Stimulated activated naive CD8-positive, alpha-beta T cell treated with anti-CD3 and anti-CD28 coated beads, Interleukin-15, Interleukin-2, amounts not matched to agents 100 U/mL and 50 U/mL, for 24 hours (primary cell): ENCODE measurements at regions not wholly inside any gene's neighbourhood (a gene's known extent, or its start where the extent isn't known, plus 50 kb on each side); places are given as distances from the start of the nearest gene placed in this dataset.
"Not testable (repeated sequence)": the region's sequence is repeated elsewhere in the genome, so short reads cannot be mapped to it uniquely, and the experiment has no call there.

Experiments used
- ATAC-seq: fragments of 150-1000 bp; cut with Tn5 transposase; one replicate; pipeline ENCODE4 v1.10.0; 2021
- DNase-seq: peaks from one replicate; pipeline ENCODE4 v3.0.0; 2021

DNA sequence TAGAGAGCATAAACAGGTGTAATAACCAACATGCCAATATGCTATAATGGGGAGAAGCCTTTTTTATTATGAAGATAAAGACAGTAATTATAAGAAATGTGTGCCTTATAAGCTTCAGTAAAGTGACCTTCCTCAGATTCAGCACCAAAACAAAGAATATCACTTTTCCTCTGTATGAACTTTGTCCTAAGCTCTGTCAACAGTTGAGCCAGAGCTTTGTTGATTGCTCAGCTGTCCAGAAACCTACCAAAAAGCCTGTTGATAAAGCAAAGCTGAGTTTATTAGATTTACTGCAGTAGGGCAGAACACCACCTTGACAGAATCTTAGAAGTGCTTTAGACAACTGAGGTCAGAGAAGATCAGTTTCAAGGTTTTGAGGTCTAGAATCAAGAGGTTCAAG is 635.3 kb downstream of the EDEM1 start:
- ATAC-seq (no peak), DNase-seq (no peak)

DNA sequence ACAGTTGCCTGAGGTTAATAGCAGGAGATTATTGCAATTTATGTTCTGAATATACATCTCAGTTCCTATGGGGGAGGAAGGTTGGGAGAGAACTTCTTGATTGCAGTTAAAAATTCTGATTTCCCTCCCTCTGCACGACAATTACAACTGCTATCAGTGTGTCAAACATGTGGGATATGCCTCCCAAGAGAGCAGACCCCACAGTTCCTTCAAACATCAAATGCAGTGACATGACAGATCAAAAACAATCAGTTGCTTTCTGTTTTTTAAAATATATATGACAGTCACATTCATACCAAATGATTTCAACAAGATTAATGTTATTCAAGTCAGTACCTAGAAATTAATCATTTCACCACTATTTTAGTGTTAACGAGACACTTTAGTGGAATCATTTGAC is 639.0 kb downstream of the EDEM1 start:
- no peak for DNase-seq
- no peak for ATAC-seq

DNA sequence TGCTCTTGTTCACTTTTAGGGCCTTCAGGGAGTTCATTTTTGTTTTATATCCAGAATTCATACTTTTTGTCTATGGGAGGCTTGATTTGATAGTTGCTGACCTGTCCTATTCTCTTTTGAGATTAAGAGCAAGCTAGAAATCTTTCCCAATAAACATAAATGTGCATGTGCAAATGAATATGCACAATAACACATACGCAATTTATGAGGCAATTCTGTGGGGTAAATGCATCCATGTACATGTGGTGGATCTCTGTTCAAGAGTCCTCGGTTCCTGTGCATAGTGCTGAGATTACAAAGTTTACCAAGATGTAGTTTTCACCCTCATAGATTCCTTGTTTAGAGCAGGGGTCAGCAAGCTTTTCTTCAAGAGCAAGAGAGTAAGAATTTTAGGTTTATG is 640.7 kb downstream of the EDEM1 start:
- ATAC-seq: no peak
- no peak for DNase-seq

DNA sequence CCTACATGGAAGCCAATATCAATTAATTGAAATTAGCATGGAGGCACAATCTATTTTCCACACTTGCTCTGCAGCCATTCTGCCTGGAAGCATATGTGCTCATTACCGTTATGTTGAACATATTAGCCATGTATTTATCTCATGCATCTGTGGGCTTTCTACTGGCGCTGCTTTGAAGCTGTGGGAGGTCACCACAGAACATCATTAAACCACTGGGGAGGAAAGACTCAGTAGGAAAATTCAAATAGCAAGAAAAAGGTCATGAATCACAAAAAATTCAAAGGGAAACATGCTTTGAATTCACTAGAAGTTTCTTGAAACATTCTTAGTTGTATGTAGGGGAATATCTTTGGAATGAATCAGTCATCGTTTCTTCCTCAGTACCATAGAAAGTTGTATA is 652.5 kb downstream of the EDEM1 start:
- ATAC-seq (no peak), DNase-seq (no peak)

DNA sequence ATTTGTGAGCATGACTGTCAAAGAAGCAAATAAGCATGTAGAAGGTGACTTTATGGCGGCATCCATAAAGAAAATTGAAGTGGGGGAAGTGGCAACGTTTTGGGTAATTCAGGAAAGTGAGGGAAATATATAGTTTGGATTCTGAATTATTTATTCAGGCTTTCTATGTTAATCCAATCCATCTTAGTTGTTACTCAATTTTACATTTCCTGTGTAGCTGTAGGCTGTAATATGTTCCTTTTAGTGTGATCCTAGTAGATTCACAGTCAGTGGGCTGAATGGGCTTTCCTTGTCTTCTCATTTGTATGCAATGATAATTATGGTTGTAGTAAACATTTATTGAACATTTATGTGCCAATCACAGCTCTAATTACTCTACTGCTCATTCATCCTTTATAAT is 654.1 kb downstream of the EDEM1 start:
- DNase-seq (no peak), ATAC-seq (no peak)

DNA sequence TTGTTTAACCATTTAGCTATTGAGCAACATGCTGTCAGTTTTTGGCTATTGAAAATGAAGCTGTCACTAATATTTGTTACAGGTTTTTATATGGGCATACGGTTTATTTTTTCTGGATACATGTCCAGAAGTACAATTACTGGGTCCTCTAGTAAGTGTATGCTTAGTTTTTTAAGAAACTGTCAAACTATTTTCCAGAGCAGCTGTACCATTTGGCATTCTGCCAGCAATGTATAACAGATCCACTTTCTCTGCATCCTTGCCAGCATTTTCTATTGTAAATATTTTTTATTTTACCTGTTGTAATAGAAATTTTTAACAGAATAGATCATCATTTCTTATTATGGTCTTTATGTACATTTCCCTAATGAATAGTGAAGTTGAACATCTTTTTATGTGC is 658.8 kb downstream of the EDEM1 start:
- DNase-seq: no peak
- no peak for ATAC-seq

DNA sequence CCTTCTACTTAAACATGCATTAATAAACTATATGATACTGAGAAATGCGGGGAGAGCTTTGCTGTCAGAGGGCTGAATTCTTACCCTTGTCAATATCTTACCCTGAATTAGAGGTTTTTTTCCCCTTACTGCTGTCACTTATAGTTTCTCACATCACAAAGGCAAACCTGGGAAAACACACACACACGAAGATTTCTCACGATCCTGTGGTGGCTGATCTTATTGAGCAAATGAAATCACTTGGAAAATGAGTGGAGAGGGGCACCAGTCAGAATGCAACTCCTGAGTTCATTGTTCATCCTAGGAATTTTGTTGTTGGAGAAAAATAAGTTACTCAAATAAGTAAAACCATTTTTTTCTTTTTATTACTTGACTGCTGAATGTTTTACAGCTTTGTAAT is 673.6 kb downstream of the EDEM1 start:
- no peak for DNase-seq
- ATAC-seq: no peak

DNA sequence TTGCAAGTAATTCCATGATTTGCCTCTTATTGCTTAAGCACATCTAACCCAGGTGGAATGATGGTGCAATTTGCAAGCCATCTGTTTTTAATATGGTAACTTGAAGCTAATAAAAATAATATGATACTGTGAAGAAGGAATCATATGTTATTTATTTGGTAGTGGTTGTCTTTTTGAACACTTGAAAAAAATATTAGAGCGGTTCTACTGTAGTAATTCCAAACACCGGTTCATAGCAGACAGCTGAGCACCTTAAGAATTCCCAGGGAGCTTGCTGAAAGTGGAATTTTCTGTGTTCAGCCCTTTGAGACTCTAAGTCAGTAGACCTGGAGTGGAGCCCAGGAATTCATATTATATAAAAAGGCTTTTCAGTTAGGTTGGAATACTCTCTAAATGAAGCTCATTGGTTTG is 687.4 kb downstream of the EDEM1 start:
- ATAC-seq (no peak), DNase-seq (no peak)

DNA sequence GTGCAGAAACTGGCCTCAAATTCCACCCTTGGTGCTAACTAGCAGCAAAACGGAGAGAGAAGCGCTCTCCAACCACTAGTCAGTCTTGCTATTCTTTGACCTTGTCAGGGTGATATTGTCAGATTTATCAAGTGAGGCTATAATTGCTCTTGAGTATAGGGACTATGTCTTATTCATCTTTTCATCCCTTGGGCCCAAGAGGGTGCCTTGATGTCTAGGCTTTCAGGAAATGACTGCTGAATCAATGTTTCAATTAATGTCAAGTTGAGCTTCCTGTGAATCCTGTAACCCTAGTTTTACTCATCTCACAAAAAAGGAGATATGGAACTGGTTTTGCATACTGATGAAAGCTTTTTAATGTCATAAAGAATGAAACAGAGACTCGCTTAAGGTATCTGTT is 701.3 kb downstream of the EDEM1 start:
- ATAC-seq (no peak), DNase-seq (no peak)

DNA sequence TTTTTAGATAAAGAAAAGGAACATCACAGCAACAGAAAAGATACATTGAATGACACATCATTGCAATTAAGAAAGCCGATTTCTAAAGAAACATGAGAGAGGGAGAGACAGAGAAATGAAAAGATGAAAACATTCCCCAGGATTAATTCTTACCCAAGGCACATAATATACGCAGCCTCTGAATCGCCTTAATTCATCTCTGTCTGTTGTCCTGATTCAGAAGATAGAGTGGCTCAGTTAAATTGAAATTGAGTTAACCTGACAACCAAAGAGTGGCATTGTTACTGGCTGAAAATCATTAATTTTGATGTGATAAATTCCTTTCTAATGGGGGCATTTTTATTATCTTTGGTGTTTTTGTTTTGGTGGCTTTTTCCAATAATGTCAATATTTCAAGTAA is 701.9 kb downstream of the EDEM1 start:
- no peak for ATAC-seq
- DNase-seq: no peak

DNA sequence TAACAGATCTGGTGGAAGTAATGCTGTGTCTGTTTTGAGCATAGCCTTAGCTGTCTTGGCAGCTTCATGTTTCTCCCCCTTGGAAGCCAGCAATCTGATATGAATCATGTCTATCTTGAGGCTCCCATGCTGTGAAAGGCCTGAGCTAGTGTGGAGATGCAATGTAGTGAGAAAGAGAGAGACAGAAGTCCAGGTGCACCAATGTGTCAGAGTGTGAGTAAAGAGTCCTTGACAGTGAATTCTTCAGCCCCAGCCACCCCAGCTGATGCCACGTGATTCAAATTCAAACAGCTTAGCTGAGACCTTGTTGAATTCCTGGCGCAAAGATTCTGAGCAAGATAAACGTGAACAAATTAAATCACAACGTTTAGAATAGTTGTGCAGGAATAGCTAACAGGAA is 704.2 kb downstream of the EDEM1 start:
- no peak for DNase-seq
- ATAC-seq: no peak

DNA sequence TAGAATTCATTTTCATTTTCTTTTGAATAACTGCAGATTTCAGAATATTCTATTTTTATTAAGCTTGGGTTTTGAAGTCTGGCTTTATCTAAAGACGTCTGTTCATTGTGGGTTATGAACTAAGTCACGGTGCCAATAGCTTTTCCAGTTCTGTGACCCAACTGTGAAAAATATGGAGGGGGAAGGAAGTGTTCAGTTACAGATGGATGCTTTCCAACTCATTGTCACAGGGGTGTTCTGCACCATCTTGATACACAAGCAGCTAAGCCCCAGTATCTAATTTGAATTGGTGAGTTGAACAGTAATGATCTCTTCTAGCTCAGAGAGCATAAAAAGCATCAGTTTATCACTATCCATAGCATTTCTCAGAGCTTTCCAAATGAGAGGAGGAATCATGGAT is 710.6 kb downstream of the EDEM1 start:
- DNase-seq (no peak), ATAC-seq (no peak)

DNA sequence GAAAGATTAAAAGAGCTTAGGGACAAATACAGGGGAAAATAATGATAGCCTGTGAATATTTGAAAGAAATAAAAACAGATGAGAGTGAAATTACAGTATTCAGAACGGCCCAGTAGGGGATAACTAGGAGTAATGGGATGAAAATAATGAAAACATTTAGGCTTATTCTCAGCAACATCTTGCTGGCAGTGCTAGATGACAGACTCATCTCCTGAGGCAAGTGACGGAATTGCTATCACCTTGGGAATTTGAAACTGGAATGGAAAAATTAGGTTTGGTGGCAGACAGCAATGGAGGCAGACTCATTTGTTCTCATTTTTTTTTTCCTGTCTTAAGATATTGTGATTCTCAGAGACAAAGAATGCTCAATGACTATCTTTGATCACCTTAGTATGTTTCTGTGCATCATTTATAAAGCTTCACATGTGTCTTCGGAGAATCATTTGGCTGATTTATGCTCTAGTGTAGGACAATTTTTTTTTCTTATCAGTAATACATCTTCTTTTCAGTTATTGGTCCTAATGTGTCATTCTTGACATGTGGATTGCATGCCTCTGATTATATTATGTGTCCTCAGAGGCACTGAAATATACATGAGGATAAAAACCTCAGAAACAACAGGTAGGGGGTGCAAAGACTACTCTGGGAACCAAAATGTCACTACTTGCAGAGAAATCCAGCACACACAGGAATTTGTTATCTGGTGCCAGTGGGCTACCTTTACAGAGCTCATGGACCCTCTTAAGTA is 711.7 kb downstream of the EDEM1 start:
- no peak for ATAC-seq

DNA sequence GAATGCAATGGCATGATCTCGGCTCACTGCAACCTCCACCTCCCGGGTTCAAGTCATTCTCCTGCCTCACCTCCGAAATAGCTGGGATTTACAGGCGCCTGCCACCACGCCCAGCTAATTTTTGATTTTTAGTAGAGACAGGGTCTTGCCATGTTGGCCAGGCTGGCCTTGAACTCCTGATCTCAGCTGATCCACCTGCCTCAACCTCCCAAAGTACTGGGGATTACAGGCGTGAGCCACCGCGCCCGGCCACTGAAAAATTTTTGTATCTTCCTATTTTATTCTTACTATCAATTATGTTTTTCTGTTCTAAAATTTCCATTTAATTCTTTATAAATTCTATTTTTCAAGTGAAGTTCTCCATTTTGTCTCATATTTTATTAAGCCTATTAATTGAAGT is 730.4 kb downstream of the EDEM1 start:
- ATAC-seq (no peak), DNase-seq (no peak)

More for the DNA sequence above, 711.7 kb downstream of the EDEM1 start:
- no peak for DNase-seq

DNA sequence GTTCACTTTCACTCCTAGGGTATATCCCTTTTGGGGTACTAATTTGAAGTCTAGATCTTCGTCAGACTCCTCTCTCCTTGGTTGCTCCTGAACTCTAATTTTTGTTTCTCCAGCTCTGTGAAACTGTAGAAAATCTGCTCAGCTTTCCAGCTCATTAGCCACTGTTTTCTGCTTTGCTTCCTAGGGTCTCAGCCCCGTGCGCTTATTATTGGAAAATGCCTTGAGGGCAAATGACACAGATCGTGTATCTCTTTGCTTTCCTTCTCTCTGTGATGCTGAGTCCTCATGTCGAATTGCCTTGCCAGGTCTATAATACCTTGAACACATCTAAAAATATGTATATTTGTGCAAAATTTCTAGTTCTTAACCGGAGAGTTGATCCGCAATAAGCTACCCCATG is 731.1 kb downstream of the EDEM1 start:
- no peak for ATAC-seq
- no peak for DNase-seq

DNA sequence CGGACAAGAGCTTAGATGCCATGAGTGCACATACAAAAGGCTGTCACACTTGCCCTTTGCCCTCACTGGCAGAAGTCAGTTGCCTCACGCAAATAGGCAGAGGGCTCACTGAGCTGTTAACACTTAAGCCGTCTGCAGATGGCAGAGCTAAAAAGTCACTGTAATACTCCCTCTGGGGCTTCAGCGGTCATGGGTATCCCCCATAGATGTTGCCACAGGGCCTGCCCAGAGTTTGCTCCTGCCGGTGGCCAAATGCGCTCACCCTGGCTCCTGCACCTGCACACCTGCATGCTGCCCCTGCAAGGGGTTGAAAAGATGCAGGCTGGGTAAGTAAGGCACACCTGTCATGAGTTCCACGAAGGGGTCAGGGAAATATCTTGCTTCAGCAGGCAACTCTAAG is 741.5 kb downstream of the EDEM1 start:
- DNase-seq (no peak), ATAC-seq (no peak)

DNA sequence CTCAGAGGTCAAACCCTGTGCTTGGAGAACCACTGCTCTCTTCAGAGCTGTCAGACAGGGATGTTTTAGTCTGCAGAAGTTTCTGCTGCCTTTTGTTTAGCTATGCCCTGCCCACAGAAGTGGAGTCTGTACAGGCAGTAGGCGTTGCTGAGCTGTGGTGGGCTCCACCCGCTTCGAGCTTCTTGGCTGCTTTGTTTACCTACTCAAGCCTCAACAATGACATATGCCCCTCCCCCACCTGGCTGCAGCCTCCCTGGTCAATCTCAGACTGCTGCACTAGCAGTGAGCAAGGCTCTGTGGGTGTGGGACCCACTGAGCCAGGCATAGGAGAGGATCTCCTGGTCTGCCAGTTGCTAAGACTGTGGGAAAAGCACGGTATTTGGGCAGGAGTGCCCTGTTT is 756.6 kb downstream of the EDEM1 start:
- DNase-seq, ATAC-seq: not testable (repeated sequence)

DNA sequence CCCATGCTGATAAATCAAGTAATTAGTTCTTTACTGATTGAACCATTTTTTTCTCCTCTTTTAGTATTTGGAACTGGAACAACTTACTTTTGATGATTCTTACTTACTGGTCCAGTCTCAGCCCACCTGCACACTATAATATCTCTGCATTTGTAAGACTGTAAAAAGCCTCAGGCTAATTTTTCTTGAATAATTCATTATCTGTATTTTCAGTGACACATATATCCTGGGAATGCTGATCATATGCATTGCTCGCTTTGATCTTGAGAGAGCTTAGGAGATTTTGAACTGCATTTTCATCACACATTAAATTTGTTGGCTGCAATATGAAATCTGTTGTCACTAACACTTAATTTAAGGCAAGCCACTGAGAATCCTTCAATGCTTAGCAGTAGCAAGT is 760.6 kb downstream of the EDEM1 start:
- DNase-seq (no peak), ATAC-seq (no peak)

DNA sequence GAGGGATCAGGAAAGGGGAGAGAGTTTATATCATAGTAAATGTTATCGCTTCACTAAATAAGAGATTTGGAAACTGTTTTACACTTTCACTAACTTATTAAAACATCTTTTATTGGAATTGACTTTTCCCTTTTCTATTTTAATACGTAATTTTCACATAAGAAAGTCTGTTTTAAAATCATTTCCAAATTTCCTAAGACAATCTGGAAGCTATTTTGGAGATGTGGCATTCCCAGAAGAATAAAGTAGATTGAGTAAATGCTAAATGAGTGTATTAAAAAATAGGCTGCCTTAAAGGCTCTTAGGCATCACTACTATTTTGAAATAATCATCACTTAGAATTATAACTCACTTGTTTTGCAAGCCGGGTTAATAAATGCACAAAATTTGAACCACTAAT is 763.5 kb downstream of the EDEM1 start:
- ATAC-seq (no peak), DNase-seq (no peak)

DNA sequence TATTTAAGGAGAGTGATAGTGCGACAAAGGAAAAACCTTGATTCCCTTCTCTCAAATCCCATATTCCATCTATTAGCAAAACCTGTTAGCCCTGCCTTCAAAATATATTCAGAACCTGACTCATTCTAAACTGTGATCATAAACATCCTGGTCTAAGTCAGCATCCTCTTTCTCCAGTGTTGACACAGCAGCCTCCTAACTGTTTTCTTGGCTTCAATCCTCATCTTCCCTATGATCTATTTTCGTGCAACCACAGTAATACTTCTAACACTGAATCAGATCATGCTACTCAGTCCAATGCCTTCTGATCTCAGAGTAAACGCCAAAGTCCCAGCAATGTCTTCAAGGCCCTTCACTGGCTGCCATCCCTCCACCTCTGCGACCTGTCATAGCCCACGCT is 785.1 kb downstream of the EDEM1 start:
- DNase-seq (no peak), ATAC-seq (no peak)

DNA sequence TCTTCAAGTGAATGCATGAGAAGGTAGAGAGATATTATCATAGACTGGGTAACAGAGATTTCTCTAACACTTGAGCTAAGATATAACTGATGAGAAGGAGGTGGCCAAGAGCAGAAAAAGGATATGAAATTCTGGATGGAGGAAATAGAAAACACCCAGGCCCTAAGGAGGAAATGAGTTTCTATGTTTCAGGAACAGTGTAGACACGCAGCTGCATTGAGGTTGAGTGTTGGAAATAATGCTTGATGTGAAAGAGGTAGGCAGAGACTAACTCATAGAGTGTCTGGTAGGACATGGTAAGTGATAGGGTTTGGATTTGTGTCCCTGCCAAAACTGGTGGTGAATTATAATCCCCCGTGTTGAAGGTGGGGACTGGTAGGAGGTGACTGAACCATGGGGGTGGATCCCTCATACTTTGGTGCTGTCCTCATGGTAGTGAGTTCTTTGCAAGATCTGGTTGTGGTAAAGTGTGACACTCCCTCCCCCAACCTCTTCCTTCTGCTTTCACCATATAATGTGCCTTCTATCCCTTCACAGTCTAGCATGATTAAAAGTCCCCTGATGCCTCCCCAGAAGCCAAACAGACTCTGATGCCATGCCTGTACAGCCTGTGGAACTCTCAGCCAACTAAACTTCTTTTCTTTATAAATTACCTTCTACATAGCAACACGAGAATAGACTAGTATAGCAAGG is 787.3 kb downstream of the EDEM1 start:
- DNase-seq (no peak), ATAC-seq (no peak)

DNA sequence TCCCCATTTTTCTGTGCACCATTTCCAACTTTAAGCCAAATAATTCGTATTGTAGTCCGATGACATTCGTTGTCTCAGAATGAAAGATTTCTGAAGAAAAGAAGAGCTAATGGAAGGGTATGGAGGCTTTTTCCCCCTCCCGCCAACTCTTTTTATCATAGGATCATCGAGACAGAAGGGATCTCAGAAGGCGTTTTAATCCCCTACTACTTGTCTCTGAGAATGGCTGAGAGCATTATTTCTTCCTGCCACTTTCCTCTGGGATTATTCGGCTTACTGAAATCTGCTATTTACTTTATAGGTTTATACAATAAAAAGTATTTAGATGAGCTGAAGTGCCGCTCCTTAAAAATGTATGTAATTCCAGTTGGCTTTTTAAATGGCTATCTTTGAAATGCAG is 789.8 kb downstream of the EDEM1 start:
- ATAC-seq (no peak), DNase-seq (no peak)

DNA sequence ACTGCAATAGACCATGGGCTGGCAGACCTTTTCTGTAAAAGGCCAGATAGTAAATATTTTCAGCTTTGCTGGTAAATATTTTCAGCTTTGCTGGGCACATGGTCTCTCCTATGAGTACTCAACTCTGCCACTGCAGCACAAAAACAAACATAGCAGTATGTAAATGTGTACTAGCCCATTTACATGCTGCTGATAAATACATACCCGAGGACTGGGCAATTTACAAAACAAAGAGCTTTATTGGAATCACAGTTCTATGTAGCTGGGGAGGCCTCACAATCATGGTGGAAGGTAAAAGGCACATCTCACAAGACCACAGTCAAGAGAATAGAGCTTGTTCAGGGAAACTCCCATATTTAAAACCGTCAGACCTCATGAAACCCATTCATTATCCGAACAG is 793.0 kb downstream of the EDEM1 start:
- DNase-seq (no peak), ATAC-seq (no peak)

DNA sequence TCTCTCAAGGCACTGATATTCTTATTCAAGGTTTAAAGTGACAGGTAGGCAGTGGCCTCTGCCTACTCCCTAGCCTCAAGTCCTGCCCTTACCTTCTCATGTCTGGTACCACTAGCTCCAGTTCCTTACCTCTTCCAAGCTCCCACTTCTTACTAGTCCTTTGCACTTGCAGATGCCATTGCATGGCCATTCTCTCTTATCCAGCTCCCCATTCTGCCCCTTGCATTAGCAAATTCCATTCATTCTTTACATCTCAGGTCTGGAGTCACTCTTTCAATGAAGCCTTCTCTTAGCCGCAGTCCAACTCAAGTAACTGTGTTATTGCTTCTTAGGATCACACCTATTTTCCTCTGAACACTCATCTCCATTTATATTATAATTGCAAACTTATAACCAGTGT is 807.1 kb downstream of the EDEM1 start:
- DNase-seq (no peak), ATAC-seq (no peak)
